C4-2B (cell line): ENCODE measurements at regions not wholly inside any gene's neighbourhood (a gene's known extent, or its start where the extent isn't known, plus 50 kb on each side); places are given as distances from the start of the nearest gene placed in this dataset.

Experiments used
- H3K27ac ChIP-seq: fragments of 450-650 bp; 2 replicates; pipeline ENCODE4 v1.5.1; 2017
- CTCF ChIP-seq: fragments of 450-650 bp; conservative IDR thresholded peaks from 2 replicates; pipeline ENCODE4 v1.5.1; 2017; ENCODE audit warnings: mild to moderate bottlenecking
- ZFX ChIP-seq: fragments of 450-650 bp; IDR thresholded peaks from 2 replicates; pipeline ENCODE4 v1.6.1; 2017

- no peak overlapping the region for H3K27ac ChIP-seq
- no peak for TF ChIP-seq ZFX
- no peak for TF ChIP-seq CTCF
Observed at GRCh38 chr5:26610577-26610976, 427.8 kb downstream of the CDH9 start.

- TF ChIP-seq ZFX (no peak), CTCF (no peak)
- H3K27ac ChIP-seq: no peak overlapping the region
Observed at GRCh38 chr5:26601563-26601962, 436.8 kb downstream of the CDH9 start.

- no peak overlapping the region for H3K27ac ChIP-seq
- no peak for TF ChIP-seq ZFX
- no peak for TF ChIP-seq CTCF
Observed at GRCh38 chr5:26582350-26583045, 455.9 kb downstream of the CDH9 start.

- TF ChIP-seq CTCF (no peak), ZFX (no peak)
Observed at GRCh38 chr5:26579712-26580111, 458.7 kb downstream of the CDH9 start.

GRCh38 chr5:26578002-26578401 is 460.4 kb downstream of the CDH9 start:
- H3K27ac ChIP-seq: no peak overlapping the region
- TF ChIP-seq ZFX (no peak), CTCF (no peak)

More at GRCh38 chr5:26579712-26580111, 458.7 kb downstream of the CDH9 start:
- no peak overlapping the region for H3K27ac ChIP-seq

- TF ChIP-seq ZFX (no peak), CTCF (no peak)
- no peak overlapping the region for H3K27ac ChIP-seq
Observed at GRCh38 chr5:26572480-26572879, 465.9 kb downstream of the CDH9 start.

- H3K27ac ChIP-seq: no peak overlapping the region
- TF ChIP-seq CTCF: no peak
- TF ChIP-seq ZFX: no peak
Observed at GRCh38 chr5:26569929-26570258, 468.5 kb downstream of the CDH9 start.
